PFSK-1 (cell line): ENCODE measurements at regions not wholly inside any gene's neighbourhood (a gene's known extent, or its start where the extent isn't known, plus 50 kb on each side); places are given as distances from the start of the nearest gene placed in this dataset.

Experiments
- FOXP2 ChIP-seq: optimal IDR thresholded peaks from 2 replicates; pipeline ENCODE3; 2011; ENCODE audit warnings: borderline replicate concordance, control low read depth, inconsistent platforms; ENCODE audit not compliant: insufficient read depth; ENCODE audit errors: extremely low read length, extremely low read depth
- POLR2AphosphoS5 ChIP-seq: IDR thresholded peaks from 2 replicates; pipeline ENCODE4 v1.6.1; 2012; ENCODE audit warnings: low read depth, mild to moderate bottlenecking, control low read depth, low read length, moderate library complexity
- SIN3A ChIP-seq: IDR thresholded peaks from 2 replicates; pipeline ENCODE4 v1.6.1; 2012; ENCODE audit warnings: mild to moderate bottlenecking, low read length, moderate library complexity, borderline replicate concordance; ENCODE audit not compliant: insufficient read depth
- TAF1 ChIP-seq: IDR thresholded peaks from 2 replicates; pipeline ENCODE4 v1.6.1; 2012; ENCODE audit warnings: low read length, control low read depth, borderline replicate concordance; ENCODE audit not compliant: insufficient read depth
- TF ChIP-seq, protein P1 (sequence below), 2 experiments: IDR thresholded peaks; 2 replicates each; pipeline versions ENCODE4 v1.6.1 to v1.8.0; 2011 to 2012; ENCODE audit warnings: low read depth in 2 of 2, low read length in 2 of 2, control low read depth in 1 of 2, inconsistent platforms in 1 of 2, mild to moderate bottlenecking in 1 of 2, moderate library complexity in 1 of 2; ENCODE audit not compliant: insufficient read depth in 1 of 2

GRCh38 chr12:23132357-23132756 lies 507.4 kb downstream of the ETNK1 start:
- TF ChIP-seq, protein P1, sequence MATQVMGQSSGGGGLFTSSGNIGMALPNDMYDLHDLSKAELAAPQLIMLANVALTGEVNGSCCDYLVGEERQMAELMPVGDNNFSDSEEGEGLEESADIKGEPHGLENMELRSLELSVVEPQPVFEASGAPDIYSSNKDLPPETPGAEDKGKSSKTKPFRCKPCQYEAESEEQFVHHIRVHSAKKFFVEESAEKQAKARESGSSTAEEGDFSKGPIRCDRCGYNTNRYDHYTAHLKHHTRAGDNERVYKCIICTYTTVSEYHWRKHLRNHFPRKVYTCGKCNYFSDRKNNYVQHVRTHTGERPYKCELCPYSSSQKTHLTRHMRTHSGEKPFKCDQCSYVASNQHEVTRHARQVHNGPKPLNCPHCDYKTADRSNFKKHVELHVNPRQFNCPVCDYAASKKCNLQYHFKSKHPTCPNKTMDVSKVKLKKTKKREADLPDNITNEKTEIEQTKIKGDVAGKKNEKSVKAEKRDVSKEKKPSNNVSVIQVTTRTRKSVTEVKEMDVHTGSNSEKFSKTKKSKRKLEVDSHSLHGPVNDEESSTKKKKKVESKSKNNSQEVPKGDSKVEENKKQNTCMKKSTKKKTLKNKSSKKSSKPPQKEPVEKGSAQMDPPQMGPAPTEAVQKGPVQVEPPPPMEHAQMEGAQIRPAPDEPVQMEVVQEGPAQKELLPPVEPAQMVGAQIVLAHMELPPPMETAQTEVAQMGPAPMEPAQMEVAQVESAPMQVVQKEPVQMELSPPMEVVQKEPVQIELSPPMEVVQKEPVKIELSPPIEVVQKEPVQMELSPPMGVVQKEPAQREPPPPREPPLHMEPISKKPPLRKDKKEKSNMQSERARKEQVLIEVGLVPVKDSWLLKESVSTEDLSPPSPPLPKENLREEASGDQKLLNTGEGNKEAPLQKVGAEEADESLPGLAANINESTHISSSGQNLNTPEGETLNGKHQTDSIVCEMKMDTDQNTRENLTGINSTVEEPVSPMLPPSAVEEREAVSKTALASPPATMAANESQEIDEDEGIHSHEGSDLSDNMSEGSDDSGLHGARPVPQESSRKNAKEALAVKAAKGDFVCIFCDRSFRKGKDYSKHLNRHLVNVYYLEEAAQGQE (IDR thresholded peaks at IDR 0.05; ENCODE audit: insufficient read depth in 1 of 2, low read depth in 2 of 2, low read length in 2 of 2): no peak
- TF ChIP-seq POLR2AphosphoS5 (no peak), SIN3A (no peak), FOXP2 (no peak), TAF1 (no peak)
